ENCODE measurements at regions not wholly inside any gene's neighbourhood (a gene's known extent, or its start where the extent isn't known, plus 50 kb on each side); places are given as distances from the start of the nearest gene placed in this dataset.

DNA sequence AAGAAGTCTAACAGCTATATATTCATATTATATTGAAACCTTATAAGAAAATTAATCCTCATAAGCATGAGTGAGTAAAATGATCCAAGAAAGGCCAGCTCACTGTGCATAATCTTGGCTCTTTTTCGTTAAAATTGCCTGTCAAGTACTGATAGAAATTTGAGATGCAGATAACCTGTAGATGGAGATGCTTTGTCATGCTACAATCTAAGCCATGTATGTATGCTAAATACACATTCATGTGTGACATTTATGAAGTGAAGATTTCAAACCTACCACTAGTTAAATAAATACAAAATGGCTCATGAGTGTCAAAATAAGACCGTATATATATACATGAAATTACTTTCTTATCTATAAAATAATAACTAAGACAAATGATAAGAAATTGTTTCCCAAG is 1491.5 kb upstream of the PRMT6 start:
- H3K9me3 Mint-ChIP-seq (ENCODE audit: insufficient read depth), result peaks cover 3% of the 10 kb centered on the region
- H3K9me3 ChIP-seq (ENCODE audit: control extremely low read depth in 1 of 3, control insufficient read depth in 2 of 3, insufficient read depth in 1 of 3, low read length in 2 of 3), result peaks cover 0 to 1% (median 0%) of the 10 kb centered on the region in 3 donors
- no peak overlapping the region for H3K9ac ChIP-seq (ENCODE audit: low read length)
- H3K4me3 ChIP-seq (ENCODE audit: control extremely low read depth in 1 of 5, extremely low read depth in 1 of 5, insufficient read depth in 1 of 5, low read depth in 2 of 5, low read length in 4 of 5), result no peak overlapping the region
- H3K4me1 Mint-ChIP-seq, result no peaks in the 10 kb centered on the region
- no peak overlapping the region for H3K4me3 Mint-ChIP-seq
- no peak for ATAC-seq (ENCODE audit: low read depth)
- POLR2A ChIA-PET, result no interaction called here
- intact Hi-C loops (cut with micrococcal nuclease), result no loop called here
- no peak overlapping the region for H3K27ac ChIP-seq (ENCODE audit: low read length in 2 of 2)
- H3K4me1 ChIP-seq (ENCODE audit: control insufficient read depth in 2 of 2, insufficient read depth in 2 of 2, low read length in 2 of 2), result no peaks in the 10 kb centered on the region
- no peaks in the 10 kb centered on the region for H3K36me3 ChIP-seq (replicated peaks in 1 of 2; ENCODE audit: control extremely low read depth in 1 of 2, control insufficient read depth in 1 of 2, extremely low read depth in 1 of 2, insufficient read depth in 2 of 2, low read length in 1 of 2)
- H3K4me2 ChIP-seq (replicated peaks; ENCODE audit: low read depth, low read length, poor library complexity, severe bottlenecking), result no peak overlapping the region
- no peak overlapping the region for H3K27ac Mint-ChIP-seq
- no peak for TF ChIP-seq EZH2 (IDR thresholded peaks at IDR 0.05; ENCODE audit: borderline replicate concordance, insufficient read depth, low read depth, low read length, poor library complexity, severe bottlenecking)
- TF ChIP-seq, protein P1, sequence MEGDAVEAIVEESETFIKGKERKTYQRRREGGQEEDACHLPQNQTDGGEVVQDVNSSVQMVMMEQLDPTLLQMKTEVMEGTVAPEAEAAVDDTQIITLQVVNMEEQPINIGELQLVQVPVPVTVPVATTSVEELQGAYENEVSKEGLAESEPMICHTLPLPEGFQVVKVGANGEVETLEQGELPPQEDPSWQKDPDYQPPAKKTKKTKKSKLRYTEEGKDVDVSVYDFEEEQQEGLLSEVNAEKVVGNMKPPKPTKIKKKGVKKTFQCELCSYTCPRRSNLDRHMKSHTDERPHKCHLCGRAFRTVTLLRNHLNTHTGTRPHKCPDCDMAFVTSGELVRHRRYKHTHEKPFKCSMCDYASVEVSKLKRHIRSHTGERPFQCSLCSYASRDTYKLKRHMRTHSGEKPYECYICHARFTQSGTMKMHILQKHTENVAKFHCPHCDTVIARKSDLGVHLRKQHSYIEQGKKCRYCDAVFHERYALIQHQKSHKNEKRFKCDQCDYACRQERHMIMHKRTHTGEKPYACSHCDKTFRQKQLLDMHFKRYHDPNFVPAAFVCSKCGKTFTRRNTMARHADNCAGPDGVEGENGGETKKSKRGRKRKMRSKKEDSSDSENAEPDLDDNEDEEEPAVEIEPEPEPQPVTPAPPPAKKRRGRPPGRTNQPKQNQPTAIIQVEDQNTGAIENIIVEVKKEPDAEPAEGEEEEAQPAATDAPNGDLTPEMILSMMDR (IDR thresholded peaks at IDR 0.05), result no peak
- H3K79me2 ChIP-seq (ENCODE audit: control insufficient read depth, insufficient read depth, low read length), result no peaks in the 10 kb centered on the region
- no peaks in the 10 kb centered on the region for H4K20me1 ChIP-seq (ENCODE audit: control insufficient read depth, insufficient read depth, low read length, poor library complexity, severe bottlenecking)
- WGBS (ENCODE audit: insufficient coverage), result no CpG with 5 or more reads among the region's 2 CpGs
- no peaks in the 10 kb centered on the region for H3K27me3 Mint-ChIP-seq
- no peak overlapping the region for H2AFZ ChIP-seq (ENCODE audit: insufficient read depth, low read depth, low read length, poor library complexity, severe bottlenecking)
- no peaks in the 10 kb centered on the region for H3K27me3 ChIP-seq (replicated peaks in 1 of 4; ENCODE audit: control extremely low read depth in 1 of 4, control insufficient read depth in 3 of 4, insufficient read depth in 4 of 4, low read length in 3 of 4)
- no peak for DNase-seq
- CTCF ChIA-PET, result interaction anchor here (0.6 kb wide), 1 partner anchor 157 kb away, joined by 3 read pairs; no protein-coding TSS in a partner anchor

DNA sequence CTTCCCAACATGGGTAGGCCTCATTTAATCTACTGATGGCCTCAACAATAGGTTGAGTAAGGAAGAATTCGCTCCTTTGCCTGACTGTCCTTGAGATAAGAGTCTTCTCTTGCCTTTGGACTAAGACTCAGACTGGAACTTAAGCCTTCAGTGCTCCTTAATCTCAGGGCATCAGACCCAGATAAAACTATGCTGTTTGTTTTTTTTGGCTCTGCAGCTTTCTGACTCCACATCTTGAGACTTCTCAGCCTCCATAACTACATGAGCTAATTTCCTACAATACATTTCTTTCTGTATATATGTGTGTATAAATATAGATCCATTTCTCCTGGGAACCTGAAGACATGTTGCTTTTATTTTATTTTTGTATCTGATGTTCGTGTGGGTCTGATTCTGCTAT is 1470.7 kb upstream of the PRMT6 start:
- CTCF ChIA-PET, result no interaction called here
- POLR2A ChIA-PET, result no interaction called here
- no CpG with 5 or more reads among the region's 2 CpGs for WGBS (ENCODE audit: insufficient coverage)

More for the DNA sequence above, 1470.7 kb upstream of the PRMT6 start:
- no peak overlapping the region for H2AFZ ChIP-seq (ENCODE audit: insufficient read depth, low read depth, low read length, poor library complexity, severe bottlenecking)
- no peaks in the 10 kb centered on the region for H3K27me3 Mint-ChIP-seq
- intact Hi-C loops (cut with micrococcal nuclease), result no loop called here
- peaks cover 2% of the 10 kb centered on the region for H3K9me3 Mint-ChIP-seq (ENCODE audit: insufficient read depth)
- no peaks in the 10 kb centered on the region for H3K79me2 ChIP-seq (ENCODE audit: control insufficient read depth, insufficient read depth, low read length)
- H3K4me3 ChIP-seq (ENCODE audit: control extremely low read depth in 1 of 5, extremely low read depth in 1 of 5, insufficient read depth in 1 of 5, low read depth in 2 of 5, low read length in 4 of 5), result no peak overlapping the region
- H3K27ac ChIP-seq (ENCODE audit: low read length in 2 of 2), result no peak overlapping the region
- H3K4me1 ChIP-seq (ENCODE audit: control insufficient read depth in 2 of 2, insufficient read depth in 2 of 2, low read length in 2 of 2), result no peaks in the 10 kb centered on the region
- no peaks in the 10 kb centered on the region for H3K4me1 Mint-ChIP-seq
- H4K20me1 ChIP-seq (ENCODE audit: control insufficient read depth, insufficient read depth, low read length, poor library complexity, severe bottlenecking), result no peaks in the 10 kb centered on the region
- ATAC-seq (ENCODE audit: low read depth) (no peak), DNase-seq (no peak)
- no peak overlapping the region for H3K27ac Mint-ChIP-seq
- H3K27me3 ChIP-seq (replicated peaks in 1 of 4; ENCODE audit: control extremely low read depth in 1 of 4, control insufficient read depth in 3 of 4, insufficient read depth in 4 of 4, low read length in 3 of 4), result no peaks in the 10 kb centered on the region
- no peak overlapping the region for H3K4me2 ChIP-seq (replicated peaks; ENCODE audit: low read depth, low read length, poor library complexity, severe bottlenecking)
- H3K9ac ChIP-seq (ENCODE audit: low read length), result no peak overlapping the region
- no peaks in the 10 kb centered on the region for H3K36me3 ChIP-seq (replicated peaks in 1 of 2; ENCODE audit: control extremely low read depth in 1 of 2, control insufficient read depth in 1 of 2, extremely low read depth in 1 of 2, insufficient read depth in 2 of 2, low read length in 1 of 2)
- H3K4me3 Mint-ChIP-seq, result no peak overlapping the region
- peaks cover 0 to 1% (median 0%) of the 10 kb centered on the region in 3 donors for H3K9me3 ChIP-seq (ENCODE audit: control extremely low read depth in 1 of 3, control insufficient read depth in 2 of 3, insufficient read depth in 1 of 3, low read length in 2 of 3)
- TF ChIP-seq, protein P1 (IDR thresholded peaks at IDR 0.05), result no peak
- TF ChIP-seq EZH2 (IDR thresholded peaks at IDR 0.05; ENCODE audit: borderline replicate concordance, insufficient read depth, low read depth, low read length, poor library complexity, severe bottlenecking), result no peak
